Activated naive CD4-positive, alpha-beta T cell treated with anti-CD3 and anti-CD28 coated beads, Interleukin-2, amount 50 U/mL, for 16 hours (primary cell): ENCODE measurements at regions not wholly inside any gene's neighbourhood (a gene's known extent, or its start where the extent isn't known, plus 50 kb on each side); places are given as distances from the start of the nearest gene placed in this dataset.
"Not testable (repeated sequence)": the region's sequence is repeated elsewhere in the genome, so short reads cannot be mapped to it uniquely, and the experiment has no call there.

Source experiments
- DNase-seq: peaks from one replicate; pipeline ENCODE4 v3.0.0-alpha.2; 2020

GRCh38 chr6:56904068-56904467, 50.8 kb upstream of the BEND6 start:
- DNase-seq: no peak

DNA sequence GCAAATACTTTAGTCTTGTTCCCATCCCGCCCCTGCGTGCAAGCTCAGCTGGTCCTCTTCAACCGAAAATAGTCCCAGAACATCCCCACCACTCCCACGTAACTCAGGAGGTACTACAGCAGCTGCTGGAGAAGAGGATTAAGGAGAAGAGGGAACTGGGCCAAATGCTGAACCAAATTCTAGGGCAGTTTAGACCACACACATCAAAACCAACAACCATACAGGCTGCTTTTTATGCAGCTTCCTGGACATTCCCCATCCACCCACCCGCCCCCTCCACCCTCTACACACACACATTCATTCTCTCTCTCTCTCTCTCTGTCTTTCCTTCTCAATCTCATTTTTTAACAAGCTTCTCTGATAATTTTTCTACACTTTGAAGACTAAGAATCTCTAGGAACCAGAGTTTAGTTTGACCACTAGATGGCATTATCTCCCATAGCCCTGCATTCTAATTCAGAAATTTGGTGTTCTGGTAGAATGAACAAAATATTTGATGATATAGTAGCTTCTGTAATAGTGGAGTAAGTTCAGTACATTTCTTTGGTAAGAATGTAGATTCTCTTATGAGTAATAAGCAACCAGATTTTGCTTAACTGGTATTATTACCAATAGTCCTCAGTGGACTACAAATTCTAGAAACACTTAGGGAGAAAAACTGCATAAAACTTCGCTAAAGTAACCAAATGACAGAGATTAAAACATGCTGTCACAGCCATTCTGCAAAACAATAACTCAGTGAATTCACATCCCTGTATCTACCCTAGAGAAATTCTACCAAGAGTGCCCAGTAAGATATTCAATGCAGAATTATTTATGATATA, 52.1 kb upstream of the BEND6 start:
- DNase-seq: no peak

GRCh38 chr6:56900784-56901183, 54.1 kb upstream of the BEND6 start:
- DNase-seq: no peak

DNA sequence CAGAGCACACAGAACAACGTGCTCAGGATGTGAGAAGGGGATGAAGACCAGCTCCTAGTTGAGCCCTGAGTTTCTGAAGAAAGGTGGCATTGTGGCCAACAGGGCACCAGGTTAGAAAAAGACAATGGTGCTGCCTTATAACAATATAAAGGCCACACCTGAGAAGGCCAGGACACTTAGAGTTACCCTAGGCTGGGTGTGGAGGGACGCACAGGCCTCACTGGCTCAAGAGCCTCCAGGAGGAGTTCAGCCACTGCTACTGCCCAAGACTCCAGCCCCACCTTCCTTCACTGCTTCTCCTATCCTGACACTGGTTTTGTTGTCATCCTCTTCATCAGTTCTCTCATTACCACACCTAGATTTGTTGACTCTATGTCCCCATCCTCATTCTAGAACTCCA, 55.2 kb upstream of the BEND6 start:
- DNase-seq: no peak

DNA sequence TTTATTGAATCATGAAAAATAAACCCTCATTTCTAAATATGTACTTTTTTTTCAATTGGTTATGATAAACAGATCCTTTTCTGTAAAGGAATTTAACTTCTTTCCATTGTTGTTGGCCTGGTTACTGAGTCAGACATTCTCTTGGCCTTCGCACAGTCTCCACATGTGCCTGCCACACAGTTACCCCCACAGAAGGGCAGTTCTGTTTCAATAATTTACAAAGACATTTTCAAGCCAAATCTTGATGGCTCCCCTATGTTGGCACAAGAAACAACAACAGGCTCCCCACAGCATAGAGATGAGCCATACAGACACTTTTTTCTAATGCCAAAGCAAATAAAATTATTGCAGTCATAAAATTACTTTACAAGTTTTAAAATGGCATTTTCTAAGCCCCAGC, 55.6 kb upstream of the BEND6 start:
- DNase-seq: no peak

GRCh38 chr6:56897789-56898529, 56.9 kb upstream of the BEND6 start:
- no peak for DNase-seq

- no peak for DNase-seq
These were observed 63.2 kb upstream of the BEND6 start for GRCh38 chr6:56891754-56892153.

GRCh38 chr6:56890683-56891429, 64.1 kb upstream of the BEND6 start:
- DNase-seq: no peak

DNA sequence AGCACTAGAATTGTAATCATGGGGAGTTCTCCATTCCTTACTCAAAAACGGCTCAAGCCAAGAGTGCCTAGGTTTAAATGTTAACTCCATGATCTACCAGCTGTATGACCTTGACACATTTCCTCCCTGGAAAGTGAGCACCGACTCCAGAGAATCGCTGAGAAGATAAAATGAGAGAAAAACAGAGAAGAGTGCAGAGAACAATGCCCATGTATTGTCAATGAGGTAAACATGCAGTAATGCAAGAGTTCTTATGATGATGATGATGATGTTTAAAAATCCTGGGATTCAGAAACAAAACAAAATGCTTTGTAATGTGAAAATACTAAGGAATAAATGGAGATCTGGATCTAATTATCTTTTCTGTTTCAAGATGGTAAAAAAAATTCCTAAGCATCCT, 64.8 kb upstream of the BEND6 start:
- no peak for DNase-seq

DNA sequence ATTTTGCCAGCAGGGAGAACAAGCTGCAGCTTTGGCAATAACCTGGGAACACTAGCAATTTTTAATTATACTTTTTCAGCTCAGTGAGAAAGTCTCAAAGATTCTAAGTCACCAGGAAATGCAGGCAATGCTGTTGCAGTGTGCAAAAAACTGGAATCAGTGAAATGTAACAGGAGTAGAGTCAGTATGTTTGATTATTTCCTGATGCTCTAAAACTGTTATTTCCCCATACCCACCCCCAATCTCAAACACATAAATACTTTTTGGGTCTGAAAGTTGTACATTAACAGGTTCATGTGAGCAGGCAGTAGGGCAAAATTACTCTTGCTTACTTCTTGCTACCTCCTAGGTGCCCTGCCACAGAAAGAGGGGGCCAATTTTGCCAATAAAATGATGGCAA, 65.4 kb upstream of the BEND6 start:
- no peak for DNase-seq

DNA sequence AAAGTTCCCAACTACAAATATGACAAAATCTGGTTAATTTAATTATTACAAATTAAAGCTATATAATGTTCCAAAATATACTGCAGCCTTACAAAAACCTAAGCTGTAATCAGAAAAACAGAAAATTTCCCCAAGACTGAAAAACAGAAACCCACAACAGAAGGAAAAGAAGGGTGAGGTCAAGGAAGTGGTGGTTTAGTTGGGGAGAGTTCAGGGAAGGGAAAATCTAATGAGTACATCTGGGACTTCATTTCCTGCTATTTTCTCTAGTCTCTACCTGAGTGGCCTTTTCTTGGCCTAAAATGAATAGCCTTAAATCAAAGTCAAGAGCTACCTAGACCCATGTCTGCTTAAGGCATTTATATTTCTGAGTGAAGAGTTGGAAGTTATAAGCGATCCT, 66.2 kb upstream of the BEND6 start:
- DNase-seq: no peak

DNA sequence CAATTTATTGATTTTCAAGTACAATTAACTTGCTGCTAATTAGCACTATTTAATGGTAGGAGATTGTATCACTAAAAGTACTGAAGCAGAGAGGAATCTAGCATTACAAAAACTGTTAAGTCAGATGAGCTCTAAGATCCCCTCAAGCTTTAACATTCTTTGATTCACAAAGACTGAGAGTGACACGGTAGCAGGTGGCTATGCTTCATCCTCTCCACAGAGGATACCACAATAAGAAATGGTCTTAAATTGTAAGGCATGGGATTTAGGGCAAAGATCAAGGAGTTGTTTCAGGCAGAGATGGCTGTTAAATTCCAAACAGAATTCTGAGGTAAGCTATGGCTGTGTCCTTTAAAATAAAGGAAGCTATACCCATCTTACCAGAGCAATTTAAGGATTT, 67.8 kb upstream of the BEND6 start:
- no peak for DNase-seq

DNA sequence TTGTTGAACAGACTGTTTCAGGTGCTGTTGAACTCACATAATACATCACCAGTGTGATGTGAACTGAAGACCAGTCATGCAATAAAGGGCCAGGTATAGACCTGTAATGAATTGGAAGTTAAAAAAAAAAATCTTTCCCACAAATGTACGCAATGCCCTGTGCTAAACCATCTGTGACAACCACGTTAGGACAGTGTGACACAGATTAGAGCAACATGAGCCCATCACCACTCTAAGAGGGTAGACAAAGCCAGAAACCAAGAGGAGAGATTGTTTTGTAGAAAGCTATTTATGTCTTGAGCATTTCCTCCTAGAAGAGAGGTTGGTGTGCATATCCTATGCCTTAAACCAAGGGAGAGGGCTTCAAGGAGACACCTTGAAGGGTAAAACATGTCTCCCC, 77.0 kb upstream of the BEND6 start:
- no peak for DNase-seq

DNA sequence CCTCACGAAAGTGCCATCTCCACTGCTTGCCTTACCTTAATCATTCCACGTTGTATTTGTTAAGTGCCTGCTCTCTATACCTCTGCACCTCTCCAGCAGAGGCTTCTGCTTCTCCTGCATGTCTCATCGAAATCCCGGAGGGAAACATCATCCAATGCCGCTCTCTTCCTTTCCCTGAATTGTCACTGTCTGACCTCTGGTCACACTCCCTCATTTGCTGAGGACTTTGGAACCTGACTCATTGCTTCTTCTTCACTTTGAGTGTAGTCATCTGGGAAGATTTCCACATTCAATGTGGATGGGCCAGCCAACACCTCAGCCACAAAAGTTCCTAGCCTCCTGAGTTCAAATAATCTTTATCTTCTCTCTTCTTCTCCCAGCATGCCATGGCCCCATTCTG, 78.9 kb upstream of the BEND6 start:
- DNase-seq: no peak

GRCh38 chr6:56875523-56875922, 79.4 kb upstream of the BEND6 start:
- DNase-seq: no peak

GRCh38 chr6:56874328-56874727, 80.6 kb upstream of the BEND6 start:
- no peak for DNase-seq

DNA sequence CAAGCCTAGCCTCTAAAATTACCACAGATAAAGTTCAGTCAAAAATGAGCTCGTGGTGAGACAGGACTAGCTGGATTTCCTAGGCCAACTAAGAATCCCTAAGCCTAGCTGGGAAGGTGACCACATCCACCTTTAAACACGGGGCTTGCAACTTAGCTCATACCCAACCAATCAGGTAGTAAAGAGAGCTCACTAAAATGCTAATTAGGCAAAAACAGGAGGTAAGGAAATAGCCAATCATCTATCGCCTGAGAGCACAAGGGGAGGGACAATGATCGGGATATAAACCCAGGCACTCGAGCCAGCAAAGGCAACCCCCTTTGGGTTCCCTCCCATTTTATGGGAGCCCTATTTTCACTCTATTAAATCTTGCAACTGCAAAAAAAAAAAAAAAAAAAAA, 84.9 kb upstream of the BEND6 start:
- DNase-seq: not testable (repeated sequence)

DNA sequence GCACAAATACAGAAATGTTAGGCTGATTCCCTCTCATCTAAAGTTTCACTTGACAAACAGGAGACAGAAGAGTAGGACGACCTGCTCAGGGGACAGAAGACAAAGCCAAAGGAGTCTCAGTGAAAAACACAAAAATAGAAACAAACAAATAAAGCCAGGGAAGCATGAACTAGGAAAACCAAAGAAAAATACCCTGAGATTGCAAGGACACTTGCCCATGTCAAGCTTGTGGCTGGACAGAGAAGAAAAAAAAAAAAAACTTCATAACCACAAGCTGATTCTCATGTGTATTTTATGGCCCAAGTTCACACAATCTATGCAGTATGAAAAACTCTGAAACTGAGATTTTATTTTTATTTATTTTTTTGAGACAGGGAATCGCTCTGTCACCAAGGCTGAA, 85.6 kb upstream of the BEND6 start:
- no peak for DNase-seq

DNA sequence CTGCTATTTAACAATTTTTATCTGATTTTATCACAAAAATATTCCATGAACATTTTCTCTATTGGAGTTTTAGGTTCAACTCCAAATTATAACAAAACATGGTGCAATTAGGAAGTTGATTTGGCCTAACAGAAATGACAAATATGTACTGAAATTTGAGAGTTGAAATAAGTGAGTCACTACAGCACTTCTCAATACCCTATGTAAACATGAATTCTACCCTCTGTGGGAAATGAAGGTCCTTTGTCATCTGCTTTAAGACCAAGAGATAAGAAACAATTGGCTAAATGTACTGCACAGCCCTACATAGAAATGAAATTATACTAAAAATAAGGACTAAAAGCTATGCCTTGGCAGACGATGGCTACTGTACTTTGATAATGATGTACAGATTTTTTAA, 86.2 kb upstream of the BEND6 start:
- no peak for DNase-seq

- no peak for DNase-seq
These were observed 87.9 kb upstream of the BEND6 start for GRCh38 chr6:56866917-56867522.

DNA sequence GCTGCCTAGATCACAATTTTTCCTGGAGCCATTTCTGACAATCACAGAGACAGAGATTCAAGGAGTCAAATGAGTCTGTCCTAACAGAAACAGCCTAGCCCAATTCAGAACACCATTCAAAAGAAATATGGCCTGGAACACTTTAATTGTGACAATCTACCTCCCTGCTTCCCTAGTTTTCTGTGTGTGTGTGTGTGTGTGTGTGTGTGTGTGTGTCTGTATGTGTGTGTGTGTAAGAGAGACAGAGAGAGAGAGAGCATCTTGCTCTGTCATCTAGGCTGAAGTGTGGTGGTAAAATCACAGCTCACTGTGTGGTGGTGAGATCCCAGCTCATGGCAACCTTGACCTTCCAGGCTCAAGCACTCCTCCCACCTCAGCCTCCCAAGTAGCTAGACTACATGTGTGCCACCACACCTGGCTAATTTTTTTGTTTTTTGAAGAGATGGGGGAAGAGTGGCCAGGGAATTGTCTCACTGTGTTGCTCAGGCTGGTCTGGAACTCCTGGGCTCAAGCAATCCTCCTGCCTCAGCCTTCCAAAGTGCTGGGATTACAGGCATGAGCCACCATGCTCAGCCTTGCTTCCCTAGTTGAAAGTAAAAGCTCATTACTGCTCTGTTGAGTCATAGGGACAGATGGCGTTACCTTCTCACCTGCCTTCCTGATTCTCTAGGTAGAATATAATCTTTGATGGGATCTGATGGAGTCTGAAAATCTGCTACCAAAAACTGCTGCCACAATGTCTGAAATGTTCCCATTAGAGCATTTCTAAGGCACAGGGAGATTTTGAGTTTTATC, 89.6 kb upstream of the BEND6 start:
- DNase-seq: no peak

DNA sequence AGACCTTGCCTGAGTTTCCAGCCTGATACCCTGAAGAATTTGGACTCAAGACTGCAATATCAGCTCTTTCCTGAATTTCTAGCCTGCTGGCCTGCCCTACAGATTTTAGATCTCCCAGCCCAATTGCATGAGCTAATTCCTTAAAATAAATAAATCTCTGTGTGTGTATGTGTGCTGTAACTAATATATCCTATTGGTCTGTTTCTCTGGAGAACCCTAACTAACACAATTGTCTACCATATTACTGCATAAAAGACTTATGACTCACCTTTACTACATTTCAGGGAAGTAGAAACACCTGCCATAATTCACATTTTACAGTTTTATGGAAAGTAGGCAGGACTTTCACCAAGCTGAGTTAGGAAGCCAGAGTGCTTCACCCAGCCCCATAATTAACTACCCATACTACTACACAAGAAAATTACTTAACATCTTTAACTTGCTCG, 90.7 kb upstream of the BEND6 start:
- DNase-seq: no peak

DNA sequence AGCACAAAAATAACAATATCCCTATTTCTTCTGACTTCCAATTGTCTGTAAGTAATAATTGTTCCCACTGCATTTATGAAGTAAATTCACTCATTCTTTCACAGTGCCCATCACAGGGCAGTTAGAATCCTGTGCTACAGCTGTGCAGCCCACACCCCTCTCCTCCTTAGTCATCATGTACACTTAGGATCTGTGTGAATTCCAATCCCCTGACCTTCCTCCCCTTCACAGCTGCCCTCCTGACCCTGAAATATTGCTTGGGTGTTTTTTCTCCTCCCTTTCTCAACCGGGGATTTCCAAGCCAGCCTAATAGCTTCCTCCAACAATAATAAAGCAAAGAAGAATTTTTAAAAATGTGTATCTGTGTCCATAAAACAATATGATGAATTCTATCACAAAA, 91.5 kb upstream of the BEND6 start:
- no peak for DNase-seq
